H9 (cell line): ENCODE measurements at regions not wholly inside any gene's neighbourhood (a gene's known extent, or its start where the extent isn't known, plus 50 kb on each side); places are given as distances from the start of the nearest gene placed in this dataset.

Source experiments
- DNase-seq: peaks from one replicate; pipeline ENCODE4 v3.0.0-alpha.2; 2017
- H2AFZ ChIP-seq: one replicate; pipeline ENCODE4 v1.6.1; 2013; ENCODE audit warnings: mild to moderate bottlenecking, low read length, control low read depth, moderate library complexity
- H2AK5ac ChIP-seq: 2 replicates; pipeline ENCODE4 v1.6.1; 2013; ENCODE audit warnings: low read length, control low read depth, mixed read lengths; ENCODE audit not compliant: insufficient read length
- H2BK120ac ChIP-seq: one replicate; pipeline ENCODE4 v1.6.1; 2013; ENCODE audit warnings: low read depth, mild to moderate bottlenecking, low read length, control low read depth, inconsistent platforms; ENCODE audit not compliant: poor library complexity, severe bottlenecking
- H2BK12ac ChIP-seq: 2 replicates; pipeline ENCODE4 v1.6.1; 2013; ENCODE audit warnings: low read length, control low read depth, mixed read lengths, low read depth; ENCODE audit not compliant: insufficient read length
- H2BK15ac ChIP-seq: 2 replicates; pipeline ENCODE4 v1.6.1; 2013; ENCODE audit warnings: low read depth, low read length, control low read depth
- H2BK20ac ChIP-seq: one replicate; pipeline ENCODE4 v1.6.1; 2013; ENCODE audit warnings: low read depth, mild to moderate bottlenecking, low read length, control low read depth, inconsistent platforms; ENCODE audit not compliant: poor library complexity, severe bottlenecking
- H2BK5ac ChIP-seq: 2 replicates; pipeline ENCODE4 v1.6.1; 2013; ENCODE audit warnings: low read length, control low read depth, mixed read lengths; ENCODE audit not compliant: insufficient read length
- H3K14ac ChIP-seq: 2 replicates; pipeline ENCODE4 v1.6.1; 2013; ENCODE audit warnings: low read length, control low read depth; ENCODE audit not compliant: insufficient read depth
- H3K18ac ChIP-seq: 2 replicates; pipeline ENCODE4 v1.6.1; 2013; ENCODE audit warnings: low read depth, mild to moderate bottlenecking, mixed read lengths, low read length, control low read depth; ENCODE audit not compliant: insufficient read length
- H3K23ac ChIP-seq: 2 replicates; pipeline ENCODE4 v1.6.1; 2013; ENCODE audit warnings: low read length, control low read depth, mixed read lengths, low read depth; ENCODE audit not compliant: insufficient read length
- H3K23me2 ChIP-seq: 2 replicates; pipeline ENCODE4 v1.6.1; 2013; ENCODE audit warnings: low read depth, mild to moderate bottlenecking, mixed read lengths, low read length, control low read depth; ENCODE audit not compliant: insufficient read length, poor library complexity, severe bottlenecking
- H3K27ac ChIP-seq: 2 replicates; pipeline ENCODE4 v1.5.1; 2013; ENCODE audit warnings: low read length, control low read depth, mixed read lengths, low read depth; ENCODE audit not compliant: insufficient read length
- H3K27me3 ChIP-seq: 2 replicates; pipeline ENCODE4 v1.6.1; 2013; ENCODE audit warnings: low read length, control low read depth, inconsistent platforms; ENCODE audit not compliant: insufficient read depth
- H3K4ac ChIP-seq: 2 replicates; pipeline ENCODE4 v1.6.1; 2013; ENCODE audit warnings: low read depth, mild to moderate bottlenecking, control low read depth, inconsistent platforms, low read length, moderate library complexity
- H3K4me1 ChIP-seq: 2 replicates; pipeline ENCODE4 v1.6.1; 2013; ENCODE audit warnings: low read length, control low read depth, inconsistent platforms; ENCODE audit not compliant: insufficient read depth
- H3K4me2 ChIP-seq: 2 replicates; pipeline ENCODE4 v1.6.1; 2013; ENCODE audit warnings: low read length, control low read depth, mixed read lengths; ENCODE audit not compliant: insufficient read length, insufficient read depth
- H3K56ac ChIP-seq: 2 replicates; pipeline ENCODE4 v1.6.1; 2013; ENCODE audit warnings: low read depth, mild to moderate bottlenecking, mixed read lengths, low read length, control low read depth; ENCODE audit not compliant: insufficient read length
- H3K79me1 ChIP-seq: 2 replicates; pipeline ENCODE4 v1.6.1; 2013; ENCODE audit warnings: low read depth, mild to moderate bottlenecking, moderate library complexity, low read length, control low read depth, inconsistent platforms; ENCODE audit not compliant: insufficient read depth, poor library complexity, severe bottlenecking
- H3K79me2 ChIP-seq: 2 replicates; pipeline ENCODE4 v1.6.1; 2013; ENCODE audit warnings: low read length, control low read depth, inconsistent platforms; ENCODE audit not compliant: insufficient read depth
- H3K9ac ChIP-seq: 2 replicates; pipeline ENCODE4 v1.6.1; 2013; ENCODE audit warnings: low read length, control low read depth, mixed read lengths; ENCODE audit not compliant: insufficient read length; ENCODE audit errors: extremely low read depth
- H3K9me3 ChIP-seq: one replicate; pipeline ENCODE4 v1.6.1; 2013; ENCODE audit warnings: low read depth, low read length, inconsistent platforms; ENCODE audit not compliant: control insufficient read depth
- H3T11ph ChIP-seq: one replicate; pipeline ENCODE4 v1.6.1; 2013; ENCODE audit warnings: mild to moderate bottlenecking, low read length, control low read depth, inconsistent platforms
- H4K20me1 ChIP-seq: one replicate; pipeline ENCODE4 v1.6.1; 2013; ENCODE audit not compliant: control insufficient read depth, insufficient read length, insufficient read depth
- H4K5ac ChIP-seq: 2 replicates; pipeline ENCODE4 v1.6.1; 2013; ENCODE audit warnings: low read depth, mild to moderate bottlenecking, mixed read lengths, low read length, control low read depth; ENCODE audit not compliant: insufficient read length
- H4K8ac ChIP-seq: replicated peaks from 2 replicates; pipeline ENCODE4 v1.6.1; 2013; ENCODE audit warnings: low read length, control low read depth, mixed read lengths, low read depth; ENCODE audit not compliant: insufficient read length
- H4K91ac ChIP-seq: 2 replicates; pipeline ENCODE4 v1.6.1; 2013; ENCODE audit warnings: low read depth, mild to moderate bottlenecking, moderate library complexity, mixed read lengths, low read length, control low read depth; ENCODE audit not compliant: insufficient read length
- H3K27ac Mint-ChIP-seq, 3 experiments: 2 replicates in 2 of 3; 3 replicates in 1 of 3; pipeline ENCODE4 v1.8.0; 2020 to 2021; ENCODE audit warnings: mixed read lengths in 3 of 3, mild to moderate bottlenecking in 1 of 3, moderate library complexity in 1 of 3
- H3K27me3 Mint-ChIP-seq: 2 replicates; pipeline ENCODE4 v1.8.0; 2021; ENCODE audit warnings: low read depth, mild to moderate bottlenecking, moderate library complexity, mixed read lengths
- H3K36me3 Mint-ChIP-seq, 3 experiments: 2 replicates in 2 of 3; 3 replicates in 1 of 3; pipeline ENCODE4 v1.8.0; 2020 to 2021; ENCODE audit warnings: low read depth in 3 of 3, mixed read lengths in 3 of 3; ENCODE audit not compliant: insufficient read depth in 1 of 3
- H3K4me1 Mint-ChIP-seq, 2 experiments: 2 replicates each; pipeline ENCODE4 v1.8.0; 2020; ENCODE audit warnings: mixed read lengths in 2 of 2
- H3K4me3 Mint-ChIP-seq, 2 experiments: 2 replicates in 1 of 2; 3 replicates in 1 of 2; pipeline ENCODE4 v1.8.0; 2020 to 2021; ENCODE audit warnings: mild to moderate bottlenecking in 2 of 2, mixed read lengths in 2 of 2, moderate library complexity in 1 of 2
- H3K9me3 Mint-ChIP-seq, 2 experiments: 2 replicates in 1 of 2; 3 replicates in 1 of 2; pipeline ENCODE4 v1.8.0; 2020; ENCODE audit warnings: mild to moderate bottlenecking in 2 of 2, mixed read lengths in 2 of 2, moderate library complexity in 1 of 2
- WGBS: extraction: QIAGEN DNeasy Blood & Tissue Kit; methylation state at CpG from one replicate; pipeline ENCODE4 v1.1.7; 2013; ENCODE audit warnings: missing lambda C conversion rate, low lambda C conversion rate, mixed read lengths; ENCODE audit not compliant: insufficient read length; ENCODE audit errors: extremely low coverage; 5-methylcytosine and 5-hydroxymethylcytosine counted together
- TF ChIP-seq, protein P1 (sequence below): fragments of 200-600 bp; sonication (generic); conservative IDR thresholded peaks from 3 replicates; pipeline ENCODE4 v1.8.0; 2021; ENCODE audit warnings: antibody characterized with exemption, mild to moderate bottlenecking

DNA sequence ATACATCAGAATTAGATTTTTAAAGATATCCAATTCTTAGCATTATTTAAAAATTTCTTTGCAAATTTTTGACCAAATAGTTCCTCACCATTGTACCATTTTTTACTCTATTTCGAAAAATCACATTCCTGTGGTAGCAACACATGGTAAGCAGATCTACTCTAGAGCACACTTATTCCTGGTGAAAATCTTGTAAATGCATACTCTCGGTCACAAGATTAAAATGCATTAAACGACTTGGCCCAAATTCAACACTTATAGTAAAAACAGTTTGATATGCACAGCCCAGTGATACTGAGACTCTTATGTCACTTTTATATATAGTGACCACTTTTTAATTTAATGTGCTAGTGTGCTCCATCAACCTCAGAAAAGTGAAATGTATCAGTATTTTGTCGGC is 208.8 kb upstream of the TARS1 start:
- H2AFZ ChIP-seq, result no peak overlapping the region
- no peaks in the 10 kb centered on the region for H3K23me2 ChIP-seq
- no peak for DNase-seq
- H3K56ac ChIP-seq, result no peak overlapping the region
- no peak overlapping the region for H2BK120ac ChIP-seq
- H2AK5ac ChIP-seq, result no peak overlapping the region
- H3K4me2 ChIP-seq, result no peak overlapping the region
- H4K20me1 ChIP-seq, result no peaks in the 10 kb centered on the region
- 0 out of 7 replicates have a peak, but pooled peaks cover 0 to 4% (median 0%) of the 10 kb centered on the region in 3 experiments for H3K36me3 Mint-ChIP-seq
- no peaks in the 10 kb centered on the region for H3K4me1 ChIP-seq
- H3K9me3 ChIP-seq, result no peaks in the 10 kb centered on the region
- H4K91ac ChIP-seq, result no peak overlapping the region
- H3K79me2 ChIP-seq, result no peaks in the 10 kb centered on the region
- no peak overlapping the region for H3T11ph ChIP-seq
- H4K5ac ChIP-seq, result no peak overlapping the region
- no peak overlapping the region for H3K4ac ChIP-seq
- H2BK15ac ChIP-seq, result no peak overlapping the region
- H3K4me1 Mint-ChIP-seq, result peaks cover 12 to 15% of the 10 kb centered on the region in 2 experiments
- H3K18ac ChIP-seq, result no peak overlapping the region
- WGBS, result no CpG with 5 or more reads among the region's 4 CpGs
- H2BK20ac ChIP-seq, result no peak overlapping the region
- H3K27ac Mint-ChIP-seq, result no peak overlapping the region
- TF ChIP-seq, protein P1, sequence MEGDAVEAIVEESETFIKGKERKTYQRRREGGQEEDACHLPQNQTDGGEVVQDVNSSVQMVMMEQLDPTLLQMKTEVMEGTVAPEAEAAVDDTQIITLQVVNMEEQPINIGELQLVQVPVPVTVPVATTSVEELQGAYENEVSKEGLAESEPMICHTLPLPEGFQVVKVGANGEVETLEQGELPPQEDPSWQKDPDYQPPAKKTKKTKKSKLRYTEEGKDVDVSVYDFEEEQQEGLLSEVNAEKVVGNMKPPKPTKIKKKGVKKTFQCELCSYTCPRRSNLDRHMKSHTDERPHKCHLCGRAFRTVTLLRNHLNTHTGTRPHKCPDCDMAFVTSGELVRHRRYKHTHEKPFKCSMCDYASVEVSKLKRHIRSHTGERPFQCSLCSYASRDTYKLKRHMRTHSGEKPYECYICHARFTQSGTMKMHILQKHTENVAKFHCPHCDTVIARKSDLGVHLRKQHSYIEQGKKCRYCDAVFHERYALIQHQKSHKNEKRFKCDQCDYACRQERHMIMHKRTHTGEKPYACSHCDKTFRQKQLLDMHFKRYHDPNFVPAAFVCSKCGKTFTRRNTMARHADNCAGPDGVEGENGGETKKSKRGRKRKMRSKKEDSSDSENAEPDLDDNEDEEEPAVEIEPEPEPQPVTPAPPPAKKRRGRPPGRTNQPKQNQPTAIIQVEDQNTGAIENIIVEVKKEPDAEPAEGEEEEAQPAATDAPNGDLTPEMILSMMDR, result no peak
- H3K79me1 ChIP-seq, result no peaks in the 10 kb centered on the region
- no peak overlapping the region for H2BK5ac ChIP-seq
- no peak overlapping the region for H4K8ac ChIP-seq
- no peak overlapping the region for H3K9ac ChIP-seq
- no peak overlapping the region for H2BK12ac ChIP-seq
- no peak overlapping the region for H3K4me3 Mint-ChIP-seq
- H3K27me3 ChIP-seq, result no peaks in the 10 kb centered on the region
- H3K9me3 Mint-ChIP-seq, result no peaks in the 10 kb centered on the region
- H3K27ac ChIP-seq, result no peak overlapping the region
- no peaks in the 10 kb centered on the region for H3K27me3 Mint-ChIP-seq
- no peak overlapping the region for H3K23ac ChIP-seq
- H3K14ac ChIP-seq, result no peak overlapping the region
